ENCODE measurements at regions not wholly inside any gene's neighbourhood (a gene's known extent, or its start where the extent isn't known, plus 50 kb on each side); places are given as distances from the start of the nearest gene placed in this dataset.

DNA sequence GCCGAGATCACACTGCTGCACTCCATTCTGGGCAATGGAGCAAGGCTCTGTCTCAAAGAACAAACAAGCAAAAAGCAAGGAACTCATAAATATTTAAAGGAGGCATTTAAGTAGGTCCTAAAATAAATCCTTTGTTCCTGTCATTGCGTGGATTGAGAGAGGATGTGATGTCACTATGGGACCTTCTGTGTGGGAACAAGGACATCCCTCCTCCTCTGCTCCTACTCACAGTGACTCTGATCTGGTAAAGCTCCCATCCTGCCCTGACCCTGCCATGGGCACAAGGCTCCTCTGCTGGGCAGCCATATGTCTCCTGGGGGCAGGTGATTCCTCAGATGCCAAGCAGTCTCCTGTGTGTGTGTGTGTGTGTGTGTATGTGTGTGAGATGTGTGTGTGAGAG is 74.1 kb upstream of the PRSS58 start:
- DNase-seq (ENCODE audit: low read depth): no peak

DNA sequence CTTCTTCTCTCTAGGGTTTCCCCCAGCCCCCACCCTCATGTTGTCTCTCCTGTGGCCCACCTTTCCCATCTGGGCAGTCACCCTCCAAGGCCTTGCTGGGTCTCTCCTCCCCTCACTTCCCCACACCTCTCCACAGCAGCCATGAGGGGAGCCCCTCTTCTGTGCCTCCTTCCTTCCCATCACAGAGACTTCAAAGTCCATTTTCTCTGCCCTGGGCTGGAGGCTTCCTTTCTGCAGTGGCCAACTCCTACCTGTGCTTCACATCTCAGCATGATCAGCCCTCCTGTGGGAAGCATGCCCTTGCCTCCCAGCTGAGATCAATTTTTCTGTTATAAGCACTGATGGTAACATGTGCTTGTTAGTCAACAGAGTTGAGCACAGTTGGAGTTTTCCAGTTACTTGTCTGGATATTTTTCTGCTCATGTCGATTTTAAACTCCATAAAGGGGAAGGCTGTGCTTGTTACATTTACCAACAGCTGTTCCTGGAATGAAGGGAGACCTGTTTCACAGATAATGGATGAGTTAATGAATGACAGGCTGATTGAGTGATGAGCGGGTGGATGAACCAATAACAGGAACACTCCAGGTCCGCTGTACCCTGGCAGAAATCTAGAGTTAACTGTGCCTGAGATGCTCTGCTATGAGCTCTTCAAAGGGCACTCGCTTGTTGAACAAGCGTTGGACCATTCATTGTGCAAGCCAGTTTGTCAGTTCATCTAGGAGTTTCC is 71.4 kb upstream of the PRSS58 start:
- no peak for DNase-seq (ENCODE audit: low read depth)

DNA sequence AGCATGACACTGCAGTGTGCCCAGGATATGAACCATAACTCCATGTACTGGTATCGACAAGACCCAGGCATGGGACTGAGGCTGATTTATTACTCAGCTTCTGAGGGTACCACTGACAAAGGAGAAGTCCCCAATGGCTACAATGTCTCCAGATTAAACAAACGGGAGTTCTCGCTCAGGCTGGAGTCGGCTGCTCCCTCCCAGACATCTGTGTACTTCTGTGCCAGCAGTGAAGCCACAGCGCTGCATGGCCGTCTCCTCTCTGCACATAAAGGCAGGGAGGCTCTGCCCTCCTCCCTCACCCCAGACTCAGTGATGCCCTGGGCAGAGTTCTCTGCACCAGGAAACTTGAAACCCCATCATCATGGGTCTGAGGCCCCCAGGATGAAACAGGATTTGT is 70.7 kb upstream of the PRSS58 start:
- DNase-seq (ENCODE audit: low read depth): no peak

DNA sequence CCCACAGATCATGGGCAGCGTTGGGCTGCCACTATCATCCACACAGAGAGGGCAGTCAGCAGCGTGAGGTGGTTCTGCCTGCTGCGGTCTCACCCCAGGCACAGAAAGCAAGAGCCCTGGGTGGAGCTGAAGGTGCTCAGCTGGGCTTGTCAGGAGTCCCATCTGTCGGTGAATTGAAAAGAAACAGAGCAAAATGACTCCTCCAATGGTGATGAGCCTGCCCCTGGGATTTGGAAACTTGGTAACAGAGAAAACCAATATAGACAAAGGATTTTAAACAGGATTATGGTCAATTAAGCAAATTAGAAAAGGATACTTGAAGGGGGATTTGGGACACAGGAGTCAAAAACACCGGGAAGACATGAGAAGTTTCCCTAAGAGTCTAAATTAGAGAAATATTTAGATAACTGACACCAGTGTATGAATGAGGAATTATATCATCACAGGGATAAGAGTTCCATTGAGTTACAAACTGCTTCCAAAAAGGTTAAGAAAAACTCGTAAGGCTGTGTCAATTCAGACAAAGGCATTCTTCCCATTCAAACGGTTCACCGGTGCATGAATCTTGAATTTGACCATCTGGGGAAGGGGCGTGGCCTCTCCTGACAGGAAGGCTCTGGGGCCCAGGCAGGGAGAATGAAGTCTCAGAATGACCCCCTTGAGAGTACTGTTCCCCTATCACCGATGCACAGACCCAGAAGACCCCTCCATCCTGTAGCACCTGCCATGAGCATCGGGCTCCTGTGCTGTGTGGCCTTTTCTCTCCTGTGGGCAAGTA is 70.0 kb upstream of the PRSS58 start:
- DNase-seq (ENCODE audit: low read depth): no peak

DNA sequence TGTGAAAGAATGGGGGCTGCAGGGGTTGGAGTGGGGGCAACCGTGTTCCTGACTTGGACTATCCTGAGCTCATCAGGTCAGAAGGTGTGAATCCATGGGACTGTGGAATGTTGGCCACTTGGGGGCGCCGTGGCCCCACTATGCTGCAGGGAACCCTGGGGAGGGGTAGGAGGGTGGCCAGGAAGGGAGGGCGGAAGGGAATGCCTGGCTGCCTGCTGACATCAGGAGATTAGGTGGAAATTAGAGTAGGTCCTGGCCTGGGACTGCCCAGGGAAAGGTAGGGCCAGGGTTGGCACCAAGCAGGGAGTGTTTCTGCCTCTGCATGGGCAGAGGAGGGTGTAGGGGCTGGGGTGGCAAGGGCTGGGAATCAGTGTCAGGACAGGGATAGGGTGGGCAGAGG is 65.8 kb upstream of the PRSS58 start:
- no peak for DNase-seq (ENCODE audit: low read depth)

DNA sequence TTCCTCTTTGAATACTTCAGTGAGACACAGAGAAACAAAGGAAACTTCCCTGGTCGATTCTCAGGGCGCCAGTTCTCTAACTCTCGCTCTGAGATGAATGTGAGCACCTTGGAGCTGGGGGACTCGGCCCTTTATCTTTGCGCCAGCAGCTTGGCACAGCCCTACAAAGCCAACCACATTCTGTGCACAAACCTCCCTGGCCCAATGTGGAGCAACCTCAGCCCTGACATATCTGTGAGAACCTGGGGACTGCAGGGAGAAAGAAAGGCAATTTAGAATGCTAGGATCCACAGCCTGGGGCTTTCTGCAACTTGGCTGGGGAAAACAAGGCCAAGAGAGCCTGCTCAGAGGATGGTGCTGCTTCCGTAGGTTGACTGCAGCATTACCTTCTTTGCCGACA is 63.5 kb upstream of the PRSS58 start:
- no peak for DNase-seq (ENCODE audit: low read depth)

DNA sequence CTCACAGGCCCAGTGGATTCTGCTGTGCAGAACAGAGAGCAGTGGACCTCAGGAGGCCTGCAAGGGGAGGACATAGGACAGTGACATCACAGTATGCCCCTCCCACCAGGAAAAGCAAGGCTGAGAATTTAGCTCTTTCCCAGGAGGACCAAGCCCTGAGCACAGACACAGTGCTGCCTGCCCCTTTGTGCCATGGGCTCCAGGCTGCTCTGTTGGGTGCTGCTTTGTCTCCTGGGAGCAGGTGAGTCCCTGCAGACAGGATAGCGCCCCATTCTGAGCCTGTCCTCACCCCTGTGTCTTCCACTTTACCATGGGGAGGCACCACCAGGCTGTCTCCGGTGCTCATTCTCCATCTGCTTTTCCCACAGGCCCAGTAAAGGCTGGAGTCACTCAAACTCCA is 63.0 kb upstream of the PRSS58 start:
- no peak for DNase-seq (ENCODE audit: low read depth)

DNA sequence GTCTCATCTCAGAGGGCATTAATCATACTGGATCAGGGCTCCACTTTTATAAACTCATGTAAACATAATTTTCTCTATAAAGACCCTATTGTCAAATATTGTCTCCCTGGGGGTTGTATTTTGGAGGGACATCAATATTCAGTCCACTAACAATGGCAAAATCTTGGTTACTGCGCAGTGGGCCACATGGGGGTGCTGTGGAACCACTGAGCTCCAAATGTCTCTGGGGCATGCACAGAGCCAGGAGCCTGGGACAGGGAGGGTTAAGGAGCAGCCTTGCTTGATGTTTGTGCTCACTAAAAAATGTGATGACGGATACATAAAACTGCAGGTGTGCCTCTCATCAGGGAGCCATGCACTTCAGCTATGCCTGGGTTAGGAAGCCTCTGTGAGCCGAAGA is 62.1 kb upstream of the PRSS58 start:
- DNase-seq (ENCODE audit: low read depth): no peak

DNA sequence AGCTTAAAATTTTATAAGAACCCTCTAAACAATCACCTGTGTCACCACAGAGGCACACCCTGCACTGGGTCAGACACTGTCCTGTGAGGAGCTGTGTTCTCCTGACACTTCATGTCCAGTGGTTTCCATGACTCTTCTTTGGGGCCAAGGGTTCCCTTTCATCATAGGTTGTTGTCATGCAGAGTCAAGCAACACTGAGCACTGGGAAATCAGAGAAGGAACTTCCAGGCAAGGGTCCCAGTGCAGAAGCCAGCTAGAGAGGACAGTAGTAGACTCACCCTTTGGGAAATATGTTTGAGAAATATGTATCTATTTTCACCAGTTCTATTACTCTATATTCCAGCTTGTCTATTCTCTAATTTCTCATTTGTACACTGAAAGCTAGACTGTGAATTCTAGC is 56.4 kb upstream of the PRSS58 start:
- no peak for DNase-seq (ENCODE audit: low read depth)

DNA sequence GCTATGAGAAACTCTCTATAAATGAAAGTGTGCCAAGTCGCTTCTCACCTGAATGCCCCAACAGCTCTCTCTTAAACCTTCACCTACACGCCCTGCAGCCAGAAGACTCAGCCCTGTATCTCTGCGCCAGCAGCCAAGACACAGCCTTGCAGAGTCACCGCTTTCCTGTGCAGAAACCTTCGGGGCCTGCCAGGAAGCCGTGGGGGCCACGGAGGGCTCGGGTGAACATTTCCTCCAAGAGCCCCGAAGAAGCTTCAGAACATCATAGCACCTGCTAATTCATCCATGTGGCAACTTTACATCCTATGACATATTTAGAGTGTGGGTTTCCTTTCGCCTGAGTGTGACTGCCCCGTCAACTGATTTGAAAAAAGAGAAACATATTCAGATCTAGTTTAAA is 55.7 kb upstream of the PRSS58 start:
- no peak for DNase-seq (ENCODE audit: low read depth)

DNA sequence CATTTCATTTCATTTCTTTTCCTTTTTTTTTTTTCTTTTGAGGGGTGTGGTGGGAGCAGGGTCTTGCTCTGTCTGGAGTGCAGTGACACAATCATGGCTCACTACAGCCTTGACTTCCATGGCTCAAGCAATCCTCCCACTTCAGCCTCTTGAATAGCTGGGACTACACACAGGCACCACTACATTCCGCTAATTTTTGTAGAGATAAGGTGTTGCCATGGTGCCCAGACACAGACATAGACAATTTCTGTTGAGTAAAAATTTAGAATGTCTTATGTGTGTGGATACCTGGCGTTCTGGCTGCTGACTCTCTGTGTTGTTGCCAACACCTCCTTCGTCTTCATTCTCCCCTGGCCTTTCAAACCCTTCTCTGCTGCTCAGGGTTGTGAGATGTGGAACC is 54.0 kb upstream of the PRSS58 start:
- DNase-seq (ENCODE audit: low read depth): no peak

DNA sequence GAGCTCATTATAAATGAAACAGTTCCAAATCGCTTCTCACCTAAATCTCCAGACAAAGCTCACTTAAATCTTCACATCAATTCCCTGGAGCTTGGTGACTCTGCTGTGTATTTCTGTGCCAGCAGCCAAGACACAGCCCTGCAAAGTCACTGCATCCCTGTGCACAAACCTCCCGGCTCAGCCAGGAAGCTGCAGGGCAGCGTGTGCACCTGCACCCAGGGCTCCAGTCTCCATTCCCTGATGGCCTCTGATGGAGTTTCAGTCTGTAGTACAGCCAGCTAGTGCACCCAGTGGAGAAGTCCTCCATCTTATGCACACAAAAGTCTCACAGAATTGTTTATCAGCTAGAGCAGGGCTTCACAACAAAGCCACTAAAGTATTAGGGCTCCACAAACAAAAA is 51.1 kb upstream of the PRSS58 start:
- DNase-seq (ENCODE audit: low read depth): no peak

DNA sequence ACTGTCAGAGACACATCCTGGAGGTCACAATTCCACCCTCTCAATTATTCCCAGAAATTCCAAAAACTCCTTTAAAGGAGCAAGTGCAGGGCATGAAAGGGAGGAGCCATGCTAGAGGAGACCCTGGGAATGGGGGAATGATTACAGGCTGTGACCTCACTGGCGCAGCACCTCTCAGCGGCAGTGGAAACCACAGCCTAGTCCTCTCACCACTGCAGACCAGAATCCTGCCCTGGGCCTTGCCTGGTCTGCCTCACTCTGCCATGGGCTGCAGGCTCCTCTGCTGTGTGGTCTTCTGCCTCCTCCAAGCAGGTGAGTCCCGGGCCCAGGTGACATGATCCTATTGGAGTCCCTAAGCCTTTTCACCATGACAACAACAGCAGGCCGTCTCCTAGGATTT is 50.5 kb upstream of the PRSS58 start:
- no peak for DNase-seq (ENCODE audit: low read depth)

Measured in GM04504 (cell line).